ENCODE measurements at regions not wholly inside any gene's neighbourhood (a gene's known extent, or its start where the extent isn't known, plus 50 kb on each side); places are given as distances from the start of the nearest gene placed in this dataset.

- no peak for DNase-seq (ENCODE audit: low read depth)
These were observed 221.4 kb downstream of the PTPRU start for GRCh38 chr1:29457496-29458368.

- no peak for DNase-seq (ENCODE audit: low read depth)
These were observed 220.5 kb downstream of the PTPRU start for GRCh38 chr1:29456685-29457435.

DNA sequence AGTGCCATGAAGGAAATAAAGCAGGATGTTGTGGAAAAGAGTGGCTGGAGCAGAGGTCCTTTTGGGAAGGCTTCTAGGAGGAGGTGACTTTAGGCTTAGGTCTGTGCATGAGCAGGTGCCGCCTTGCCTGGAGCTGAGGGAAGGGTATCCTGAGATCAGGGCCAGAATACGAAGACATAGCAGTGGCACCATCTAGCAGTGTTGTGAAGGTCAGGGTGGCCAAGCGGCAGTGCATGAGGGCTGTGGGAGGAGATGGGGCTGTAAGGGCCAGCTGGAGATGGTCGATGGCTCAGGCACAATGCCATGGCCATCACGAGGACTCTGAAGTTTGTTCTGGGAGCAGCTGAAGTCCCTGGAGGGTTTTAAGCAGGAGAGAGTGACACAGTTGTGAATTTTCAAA lies 219.5 kb downstream of the PTPRU start:
- no peak for DNase-seq (ENCODE audit: low read depth)

DNA sequence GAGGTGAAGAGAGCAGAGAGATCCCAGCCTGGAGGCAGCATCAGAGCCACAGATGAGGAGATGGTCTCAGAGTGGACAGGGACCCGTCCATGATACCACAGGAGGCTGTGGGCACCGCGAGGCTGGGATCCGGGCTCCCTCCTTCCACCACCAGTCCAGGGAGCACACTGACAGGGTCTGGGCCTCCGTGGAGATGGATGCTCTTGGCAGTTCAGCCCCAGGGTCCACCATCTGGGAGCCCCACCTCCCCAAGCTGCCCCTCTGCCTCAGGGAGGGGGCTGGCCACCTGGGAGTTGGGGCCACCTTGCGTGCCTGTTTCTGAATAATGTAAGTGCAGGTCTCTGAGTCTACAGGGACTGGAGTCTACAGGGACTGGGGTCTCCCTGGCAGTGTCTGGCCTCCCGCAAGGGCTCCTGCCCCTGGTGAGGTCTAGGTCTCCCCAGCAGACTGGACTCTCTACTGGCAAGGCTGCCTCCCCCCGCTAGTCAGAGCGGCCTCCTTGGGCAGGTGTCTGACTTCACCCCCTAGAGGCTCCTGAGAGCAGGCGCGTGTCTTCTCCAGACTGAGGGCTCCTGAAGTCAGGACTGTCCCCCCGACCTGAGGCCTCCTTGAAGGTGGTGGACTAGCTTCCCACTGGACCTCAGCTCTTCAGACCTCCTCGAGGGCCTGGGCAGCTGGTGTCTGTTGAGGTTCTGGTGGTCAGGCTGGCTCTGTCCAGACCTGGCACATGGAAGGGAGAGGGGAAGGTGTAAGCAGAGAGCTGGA lies 218.5 kb downstream of the PTPRU start:
- DNase-seq (ENCODE audit: low read depth) = no peak

DNA sequence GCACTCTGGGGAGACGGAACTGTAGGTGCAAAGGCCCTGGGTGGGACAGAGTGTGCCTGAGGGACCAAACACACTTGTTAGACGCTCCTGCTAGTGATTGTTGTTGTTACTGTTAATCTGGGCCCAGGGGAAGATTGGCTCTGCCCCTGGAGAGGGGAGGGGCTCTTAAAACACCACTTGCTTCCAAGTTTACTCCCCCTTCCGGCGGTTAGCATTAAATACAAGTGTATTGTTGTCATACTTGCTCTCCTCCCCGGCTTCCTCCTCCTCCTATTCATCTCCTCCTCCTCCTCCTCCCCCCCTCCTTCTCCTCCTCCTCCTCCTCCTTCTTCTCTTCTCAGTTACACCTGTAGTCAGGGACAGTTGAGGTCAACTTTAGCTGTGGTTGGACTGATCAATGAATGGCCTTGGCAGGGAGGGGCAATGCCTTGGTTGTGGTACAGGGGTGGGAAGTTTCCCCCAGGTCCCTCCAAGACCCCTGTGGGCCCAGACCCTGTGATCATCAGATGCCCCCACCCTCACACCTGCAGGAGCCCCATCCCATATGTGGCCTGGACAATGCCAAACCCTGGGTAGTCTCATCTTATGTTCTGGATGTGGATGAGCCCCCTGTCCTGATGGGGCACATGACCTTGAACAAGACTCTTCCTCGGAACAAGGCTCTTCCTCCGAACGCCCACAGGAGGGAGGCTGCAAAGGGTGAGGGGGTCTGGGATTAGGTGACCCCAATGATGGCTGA lies 217.3 kb downstream of the PTPRU start:
- DNase-seq (ENCODE audit: low read depth) = peak; percentile 29

DNA sequence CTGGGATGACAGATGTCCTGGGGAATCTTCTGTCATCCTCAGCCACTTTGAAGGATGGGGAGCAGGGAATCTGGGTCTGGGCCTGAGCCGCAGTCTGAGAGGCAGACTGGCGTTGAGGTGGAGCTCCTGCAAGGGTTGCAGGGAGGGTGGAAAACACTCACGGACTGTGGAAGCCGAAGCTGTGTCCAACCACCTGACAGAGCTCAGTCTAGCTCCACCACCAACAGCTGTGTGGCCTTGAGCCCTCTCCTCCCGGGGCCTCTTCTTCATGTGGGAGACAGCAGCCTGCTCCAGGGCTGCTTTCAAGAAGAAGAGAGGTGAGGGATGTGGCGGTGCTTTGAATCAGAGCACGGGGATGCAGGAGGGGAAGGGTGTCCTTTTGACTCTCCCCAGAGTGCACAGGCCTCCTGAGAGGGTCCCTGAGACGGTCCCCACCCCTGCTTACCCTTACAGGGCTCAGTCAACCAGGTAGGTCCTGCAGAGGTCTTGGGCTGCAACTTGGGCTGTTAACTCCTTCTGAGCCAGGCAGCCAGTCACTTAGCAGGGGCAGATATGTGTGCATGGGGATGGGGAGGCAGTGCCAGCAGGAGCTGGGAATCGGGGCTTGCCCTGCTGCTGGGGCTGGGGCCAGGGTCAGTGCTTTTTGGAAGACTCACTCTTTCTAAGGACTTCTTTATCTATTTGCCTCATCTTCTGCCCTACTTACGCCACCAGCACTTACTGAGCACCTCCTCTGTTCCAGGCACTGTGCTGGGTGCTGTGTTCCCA lies 216.3 kb downstream of the PTPRU start:
- no peak for DNase-seq (ENCODE audit: low read depth)

DNA sequence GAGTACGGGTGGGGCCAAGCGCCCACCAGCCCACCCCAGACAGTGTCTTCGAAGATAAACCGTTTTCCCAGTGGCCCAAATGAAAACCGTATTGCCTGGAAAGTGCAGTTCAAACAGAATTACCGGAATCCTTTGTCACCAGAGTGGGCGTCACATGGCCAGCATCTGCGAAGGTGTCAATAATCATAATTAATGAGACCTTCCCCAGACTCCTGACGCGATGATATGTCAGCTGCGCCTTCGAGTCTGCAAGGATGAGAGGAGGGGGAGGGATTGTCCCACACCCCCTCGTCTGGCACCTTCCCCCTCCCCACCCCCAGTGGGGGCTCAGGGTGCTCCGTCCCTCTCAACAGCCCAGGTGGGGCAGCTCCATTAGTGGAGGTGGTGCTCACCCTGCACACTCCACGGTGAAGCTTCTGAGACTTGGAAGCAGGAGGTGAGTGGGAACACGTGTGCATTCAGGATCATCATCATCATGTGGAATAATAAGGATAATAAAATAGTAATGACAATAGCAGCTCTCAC lies 215.1 kb downstream of the PTPRU start:
- DNase-seq (ENCODE audit: low read depth) = no peak

DNA sequence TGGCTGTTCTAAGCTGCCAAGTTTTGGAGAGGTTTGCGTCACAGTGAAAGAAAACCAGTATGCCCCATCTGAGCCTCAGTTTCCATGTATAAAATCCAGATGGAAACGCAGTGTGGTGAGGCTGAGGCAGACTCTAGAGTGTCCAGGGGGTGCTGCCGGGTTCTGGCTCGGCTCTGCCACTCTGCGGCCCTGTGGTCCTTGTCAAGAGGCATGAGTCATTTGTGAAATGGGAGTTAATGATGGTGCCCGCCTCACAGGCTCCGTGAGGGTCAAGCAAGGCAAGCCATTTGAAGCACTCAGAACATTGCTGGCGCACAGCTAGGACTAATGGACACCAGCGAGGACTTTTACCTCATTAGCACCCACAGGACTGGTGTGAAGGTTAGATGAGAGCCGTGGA lies 214.3 kb downstream of the PTPRU start:
- DNase-seq (ENCODE audit: low read depth) = no peak

- DNase-seq (ENCODE audit: low read depth) = no peak
These were observed 212.3 kb downstream of the PTPRU start for GRCh38 chr1:29448456-29449235.

- DNase-seq (ENCODE audit: low read depth) = no peak
These were observed 211.0 kb downstream of the PTPRU start for GRCh38 chr1:29447368-29447767.

- DNase-seq (ENCODE audit: low read depth) = no peak
These were observed 208.7 kb downstream of the PTPRU start for GRCh38 chr1:29444782-29445729.

GRCh38 chr1:29444081-29444715 lies 207.9 kb downstream of the PTPRU start:
- DNase-seq (ENCODE audit: low read depth) = no peak

DNA sequence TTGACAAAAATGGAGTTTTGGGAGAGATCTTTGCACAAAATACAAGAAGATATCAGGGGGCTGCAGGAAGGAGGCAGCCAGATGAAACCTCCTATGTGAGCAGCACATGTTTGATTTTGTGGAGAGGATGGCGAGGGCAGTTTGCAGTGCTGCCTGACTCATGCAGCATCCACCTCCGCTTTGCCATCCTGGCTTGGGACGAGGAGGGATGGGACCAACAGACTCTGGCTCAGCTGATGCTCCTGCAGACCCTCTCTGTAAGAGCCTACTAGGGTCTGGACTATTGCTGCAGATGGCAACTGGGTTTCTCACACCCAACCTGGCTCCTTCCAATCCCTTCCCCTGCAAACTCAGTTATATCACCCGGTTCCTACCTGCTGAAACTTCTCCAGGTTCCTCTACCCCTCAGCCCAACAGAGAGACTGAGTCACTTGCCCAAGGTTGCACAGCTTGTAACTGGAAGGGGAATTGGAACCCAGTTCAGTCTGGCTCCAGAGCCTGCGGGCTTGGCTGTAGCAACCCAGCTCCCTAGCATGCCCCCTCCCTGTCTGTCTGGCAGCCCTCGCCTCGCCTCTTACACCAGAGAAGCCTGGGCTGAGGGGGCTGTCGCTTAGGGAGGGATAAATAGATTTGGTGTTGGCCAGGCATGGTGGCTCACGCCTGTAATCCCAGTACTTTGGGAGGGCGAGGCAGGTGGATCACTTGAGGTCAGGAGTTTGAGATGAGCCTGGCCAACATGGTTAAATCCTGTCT lies 205.8 kb downstream of the PTPRU start:
- no peak for DNase-seq (ENCODE audit: low read depth)

GRCh38 chr1:29439615-29440014 lies 203.3 kb downstream of the PTPRU start:
- DNase-seq (ENCODE audit: low read depth) = no peak

DNA sequence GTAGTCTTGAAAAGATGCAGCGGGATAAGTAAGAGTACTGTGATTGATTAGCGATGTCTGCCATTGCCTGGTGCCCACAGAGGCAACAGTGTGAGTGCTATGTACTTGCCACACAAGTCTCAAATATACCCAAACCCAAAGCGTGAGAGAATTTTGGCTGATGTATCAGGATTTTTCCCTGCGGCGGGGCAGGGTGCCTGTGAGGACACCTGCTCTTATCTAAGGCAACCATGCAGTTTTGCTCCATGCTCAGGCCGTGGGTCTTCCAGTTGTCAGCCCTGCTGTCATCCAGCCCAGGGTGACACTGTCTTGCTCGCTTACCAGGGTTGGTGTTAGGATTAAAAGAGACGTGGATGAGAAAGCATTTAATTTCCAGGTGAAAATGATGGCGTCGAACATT lies 202.7 kb downstream of the PTPRU start:
- DNase-seq (ENCODE audit: low read depth) = no peak

GRCh38 chr1:29437946-29438345 lies 201.6 kb downstream of the PTPRU start:
- no peak for DNase-seq (ENCODE audit: low read depth)

GRCh38 chr1:29436181-29436785 lies 200.0 kb downstream of the PTPRU start:
- DNase-seq (ENCODE audit: low read depth) = no peak
